ENCODE measurements at regions not wholly inside any gene's neighbourhood (a gene's known extent, or its start where the extent isn't known, plus 50 kb on each side); places are given as distances from the start of the nearest gene placed in this dataset.
A peak's percentile ranks its signal among the peaks of the same experiment; 100 is the strongest.

- DNase-seq (ENCODE audit: low read depth, low spot score): no peak
Measured at GRCh38 chr15:38046257-38047051, 112.0 kb downstream of the TMCO5A start.

- DNase-seq (ENCODE audit: low read depth, low spot score): no peak
Measured at GRCh38 chr15:38048001-38048455, 113.6 kb downstream of the TMCO5A start.

DNA sequence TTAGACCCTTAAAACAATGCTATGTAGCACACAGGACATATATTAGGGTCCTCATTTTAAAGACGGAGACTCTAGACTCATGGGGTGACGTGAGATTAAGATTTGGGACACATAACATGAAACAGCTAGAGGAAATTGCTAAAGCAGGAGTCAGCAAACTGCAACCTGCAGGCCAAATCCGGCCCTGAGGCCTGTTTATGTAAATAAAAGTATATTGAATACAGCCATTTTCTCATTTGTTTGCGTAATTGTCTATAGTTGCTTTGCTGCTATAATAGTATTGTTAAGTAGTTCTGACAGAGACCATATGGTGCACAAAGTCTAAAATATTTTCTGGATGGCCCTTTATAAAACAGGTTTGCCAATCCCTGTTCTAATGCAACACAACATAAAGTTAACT is 115.5 kb downstream of the TMCO5A start:
- no peak for DNase-seq (ENCODE audit: low read depth, low spot score)

DNA sequence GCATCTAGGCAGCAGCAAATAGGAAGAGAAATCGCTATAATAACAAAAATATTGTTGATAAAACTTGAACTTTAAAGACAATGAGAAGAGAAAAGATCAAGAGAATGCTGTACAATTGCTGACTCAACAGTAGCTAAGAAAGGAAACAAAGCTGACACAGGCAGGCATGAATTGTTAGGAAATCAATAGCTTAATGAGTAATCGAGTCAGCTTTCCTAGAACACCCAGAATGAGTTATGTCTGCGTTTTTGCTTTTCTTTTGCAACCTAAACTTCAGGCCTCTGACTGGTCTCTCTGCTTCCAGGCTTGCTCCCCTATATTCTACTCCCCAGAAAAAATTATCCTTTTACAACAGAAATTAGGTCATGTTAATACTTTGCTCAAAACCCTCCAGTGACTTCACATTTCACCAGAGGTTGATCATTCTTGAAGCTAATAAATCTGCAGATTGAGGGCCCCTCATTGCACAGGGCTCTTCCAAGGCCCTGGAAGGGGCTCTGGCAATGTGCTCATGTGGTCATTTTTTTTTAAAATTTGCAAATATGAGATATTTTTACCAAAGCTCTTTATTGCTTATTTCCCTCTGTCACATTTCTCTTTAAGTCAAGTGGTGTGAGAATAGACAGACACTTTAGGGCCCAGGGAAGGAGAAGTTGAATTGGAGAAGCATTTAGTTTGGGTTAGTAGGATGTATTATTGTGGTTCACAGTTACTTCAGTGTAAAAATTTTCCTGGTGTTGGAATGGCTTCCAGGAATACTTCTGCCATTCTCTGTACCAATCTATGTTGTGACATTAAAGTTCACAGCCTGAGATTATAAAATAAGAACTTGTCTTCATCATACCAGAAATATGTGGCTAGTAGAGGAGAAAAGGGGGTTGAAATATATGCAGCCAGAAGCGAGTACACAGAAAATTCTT is 116.3 kb downstream of the TMCO5A start:
- no peak for DNase-seq (ENCODE audit: low read depth, low spot score)

GRCh38 chr15:38053205-38053604 is 118.8 kb downstream of the TMCO5A start:
- DNase-seq (ENCODE audit: low read depth, low spot score): no peak

- no peak for DNase-seq (ENCODE audit: low read depth, low spot score)
Measured at GRCh38 chr15:38053776-38054175, 119.3 kb downstream of the TMCO5A start.

DNA sequence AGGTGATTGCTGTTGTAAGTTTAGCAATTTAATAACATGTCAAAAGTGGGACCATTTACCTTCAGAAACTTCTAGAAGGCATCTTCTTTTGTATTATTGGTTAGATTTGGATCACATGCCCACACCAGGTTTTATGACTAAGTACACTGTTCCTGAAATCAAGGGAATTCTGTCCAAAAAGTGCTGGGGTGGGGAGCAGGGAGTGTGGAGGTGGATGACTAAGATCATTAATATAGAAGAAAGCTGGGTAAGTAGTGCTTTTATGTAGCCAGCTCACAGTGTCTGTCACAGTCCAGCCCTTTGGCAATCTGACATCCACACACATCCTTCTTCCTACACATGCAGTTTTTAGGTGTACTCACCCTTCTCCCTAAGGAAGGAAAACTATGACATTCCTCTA is 120.0 kb downstream of the TMCO5A start:
- no peak for DNase-seq (ENCODE audit: low read depth, low spot score)

DNA sequence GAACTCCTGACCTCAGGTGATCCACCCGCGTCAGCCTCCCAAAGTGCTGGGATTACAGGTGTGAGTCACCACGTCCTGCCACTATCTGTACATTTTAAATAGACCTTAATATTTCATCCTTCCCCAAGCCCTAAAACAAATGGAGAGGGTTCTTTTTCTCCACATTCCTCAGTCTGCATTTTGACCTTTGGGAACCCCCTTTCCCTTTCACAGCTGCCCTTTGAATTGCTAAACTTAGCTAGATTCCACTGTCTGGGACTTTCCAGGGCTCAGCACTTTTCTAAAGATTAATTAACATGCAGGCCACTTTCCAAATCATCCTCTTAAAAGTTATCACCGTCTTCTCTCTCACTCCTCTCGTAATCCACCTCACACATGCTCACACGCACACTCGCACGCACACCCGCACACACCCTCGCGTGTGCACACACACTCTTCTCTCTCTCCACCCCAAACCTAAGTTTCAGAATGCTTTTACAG is 124.2 kb downstream of the TMCO5A start:
- DNase-seq (ENCODE audit: low read depth, low spot score): no peak

DNA sequence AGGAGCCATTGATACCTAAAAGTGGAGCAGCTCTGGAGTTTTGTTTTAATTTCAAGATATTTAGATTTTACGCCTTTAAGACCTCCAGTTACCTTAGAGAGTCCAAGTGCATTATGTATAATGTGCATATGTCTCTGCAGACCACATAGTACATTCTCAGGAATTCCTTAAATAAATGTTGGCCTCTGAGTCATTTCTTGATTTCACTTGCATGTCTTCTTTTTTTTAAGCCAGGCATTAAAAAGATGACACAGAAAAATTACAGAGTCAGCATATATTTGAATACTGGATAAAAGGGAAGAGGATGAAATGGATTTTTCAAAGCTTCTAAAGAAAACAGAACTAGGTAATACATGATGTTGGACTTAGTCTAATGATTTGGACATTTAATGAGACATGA is 125.2 kb downstream of the TMCO5A start:
- no peak for DNase-seq (ENCODE audit: low read depth, low spot score)

- no peak for DNase-seq (ENCODE audit: low read depth, low spot score)
Measured at GRCh38 chr15:38061856-38062649, 127.6 kb downstream of the TMCO5A start.

DNA sequence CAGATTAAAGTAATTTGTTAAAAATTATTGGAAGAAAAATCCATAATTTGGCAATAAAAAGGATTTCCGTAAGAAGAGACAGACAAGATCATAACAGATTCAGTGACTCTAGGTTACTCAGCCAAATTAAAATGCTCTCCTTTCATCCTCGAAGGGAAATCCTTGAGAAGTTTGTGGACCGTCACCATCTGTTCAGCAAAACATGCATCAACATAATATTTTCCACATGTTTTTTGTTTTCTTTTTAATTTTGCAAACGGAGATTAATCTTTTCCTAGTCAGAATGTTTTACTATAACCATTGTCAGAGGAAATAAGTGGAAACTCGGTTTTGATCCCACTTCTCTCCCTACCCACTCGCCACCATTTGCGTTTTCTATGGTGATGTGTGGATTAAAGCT is 128.3 kb downstream of the TMCO5A start:
- no peak for DNase-seq (ENCODE audit: low read depth, low spot score)

DNA sequence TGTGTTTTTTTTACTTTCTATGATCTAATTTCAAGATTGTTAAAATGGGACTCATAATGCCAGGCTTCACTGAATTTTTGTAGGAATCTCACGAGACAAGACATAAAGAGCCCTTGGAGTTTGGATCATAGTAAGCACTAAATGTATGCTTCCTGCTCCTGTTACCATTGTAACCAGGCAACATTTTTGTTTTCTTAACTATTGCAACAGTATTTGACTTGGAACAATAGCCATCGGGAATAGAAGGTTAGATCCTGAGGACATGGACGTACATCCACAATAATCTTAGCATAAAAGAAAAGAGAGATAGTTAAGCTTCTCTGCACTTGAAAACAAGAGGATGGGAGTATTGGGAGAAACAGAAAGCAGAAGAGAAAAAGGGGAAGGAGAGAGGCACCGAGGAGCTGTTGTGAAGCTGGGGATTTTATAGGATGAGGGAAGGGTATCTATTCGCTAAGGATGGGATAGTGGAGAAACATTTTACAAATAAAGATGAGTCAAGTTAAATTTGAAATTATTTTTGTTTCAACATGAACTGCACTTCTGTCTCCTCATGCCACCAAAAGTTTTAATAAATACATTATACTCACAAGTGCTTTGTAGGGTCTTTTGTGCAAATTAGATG is 131.4 kb downstream of the TMCO5A start:
- no peak for DNase-seq (ENCODE audit: low read depth, low spot score)

DNA sequence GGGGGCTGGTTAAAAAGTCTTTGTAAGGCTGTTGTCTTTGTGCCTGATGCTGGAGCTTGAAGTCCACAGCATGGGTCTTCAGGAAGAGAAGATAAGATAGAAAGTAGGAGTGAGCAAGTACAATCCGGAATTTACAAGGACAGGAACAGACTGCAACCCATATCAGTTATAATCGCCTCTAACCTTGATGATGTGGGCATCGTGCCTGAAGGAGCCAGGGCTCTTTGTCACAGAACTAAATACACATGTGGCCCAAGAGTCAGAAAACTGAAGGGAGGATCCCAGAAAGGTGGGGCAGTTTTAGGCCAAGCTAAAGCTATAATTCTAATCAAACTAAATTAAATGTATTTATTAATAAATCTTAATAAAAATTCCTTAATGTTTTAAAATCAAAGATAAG is 132.2 kb downstream of the TMCO5A start:
- no peak for DNase-seq (ENCODE audit: low read depth, low spot score)

DNA sequence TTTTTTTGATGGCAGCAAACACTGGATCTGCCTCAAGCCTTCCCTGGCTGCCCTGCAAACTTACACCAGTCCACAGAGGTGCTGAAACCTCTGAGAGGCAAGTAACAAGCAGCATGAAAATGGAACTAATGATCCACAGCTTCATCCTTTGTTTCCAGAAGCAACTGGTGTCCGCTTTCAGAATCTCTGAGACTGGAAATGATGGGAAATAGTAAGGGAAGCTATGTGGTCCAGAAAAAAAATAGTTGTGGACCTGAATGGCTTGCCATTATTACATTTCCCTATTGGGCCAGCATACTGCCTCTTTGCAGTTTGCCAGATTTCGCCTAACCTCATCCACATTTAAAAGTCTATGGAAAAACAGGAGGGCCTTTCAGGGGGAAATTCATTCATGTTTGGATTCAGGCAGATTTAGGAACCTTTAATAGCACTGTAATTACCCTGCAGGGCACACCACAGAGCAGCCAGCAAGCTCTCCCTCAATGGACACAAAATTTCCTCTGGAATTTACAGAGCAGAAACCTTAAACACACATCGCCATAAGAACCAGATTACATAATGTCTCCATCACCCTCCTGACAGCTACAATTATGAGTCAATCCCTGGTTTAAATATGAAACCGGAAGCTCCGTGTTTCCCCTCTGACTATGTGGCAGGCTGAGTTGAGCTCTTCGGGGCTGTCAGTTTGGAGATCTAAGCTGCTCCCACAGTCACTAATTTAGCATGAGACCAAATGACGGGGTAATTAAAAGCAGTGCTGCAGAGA is 134.4 kb downstream of the TMCO5A start:
- DNase-seq (ENCODE audit: low read depth, low spot score): peak; percentile 60

- no peak for DNase-seq (ENCODE audit: low read depth, low spot score)
Measured at GRCh38 chr15:38069511-38070011, 135.1 kb downstream of the TMCO5A start.

- DNase-seq (ENCODE audit: low read depth, low spot score): no peak
Measured at GRCh38 chr15:38070778-38071177, 136.3 kb downstream of the TMCO5A start.

GRCh38 chr15:38071211-38071972 is 137.0 kb downstream of the TMCO5A start:
- no peak for DNase-seq (ENCODE audit: low read depth, low spot score)

DNA sequence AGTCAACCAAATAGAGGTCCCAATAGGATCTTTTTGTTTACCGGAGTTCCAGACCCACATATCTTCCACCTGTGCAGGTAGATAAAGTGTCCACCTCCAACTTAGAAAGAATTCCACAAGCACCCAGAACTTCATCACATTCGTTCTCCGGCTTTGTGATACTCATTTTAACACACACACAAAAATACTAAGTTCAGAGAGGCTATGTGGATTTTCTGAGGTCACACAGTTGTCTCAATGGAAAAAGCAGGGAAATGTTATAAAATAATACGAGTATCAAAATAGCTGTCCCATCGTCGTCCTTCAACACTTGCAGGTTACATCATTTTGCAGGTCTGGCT is 137.5 kb downstream of the TMCO5A start:
- DNase-seq (ENCODE audit: low read depth, low spot score): no peak
